Transverse colon (tissue), 4 donors: ENCODE measurements at regions not wholly inside any gene's neighbourhood (a gene's known extent, or its start where the extent isn't known, plus 50 kb on each side); places are given as distances from the start of the nearest gene placed in this dataset.

ENCODE experiments used
- DNase-seq: peaks from one replicate; pipeline ENCODE4 v3.0.0-alpha.2; 2019
- H3K27ac ChIP-seq, 4 donors: fragments of 200-600 bp; sonication (generic); 2 replicates each; pipeline ENCODE4 v1.5.1; 2016 to 2018; ENCODE audit warnings: inconsistent platforms in 4 of 4
- H3K27me3 ChIP-seq: fragments of 200-600 bp; sonication (generic); 2 replicates; pipeline ENCODE4 v1.5.1; 2017; ENCODE audit warnings: inconsistent platforms
- H3K36me3 ChIP-seq, 4 donors: fragments of 200-600 bp; sonication (generic); 2 replicates each; pipeline ENCODE4 v1.5.1; 2017 to 2019; ENCODE audit warnings: inconsistent platforms in 4 of 4
- H3K4me1 ChIP-seq, 4 donors: fragments of 200-600 bp; sonication (generic); 2 replicates each; pipeline ENCODE4 v1.5.1; 2017 to 2020; ENCODE audit warnings: inconsistent platforms in 4 of 4
- H3K4me3 ChIP-seq, 4 donors: fragments of 200-600 bp; sonication (generic); 1 replicate in 1 of 4; 2 replicates in 3 of 4; pipeline versions ENCODE4 v1.5.1 to v1.6.1; 2017 to 2019; ENCODE audit warnings: inconsistent platforms in 4 of 4
- H3K9me3 ChIP-seq, 2 donors: fragments of 200-600 bp; sonication (generic); 2 replicates each; pipeline ENCODE4 v1.5.1; 2017 to 2019; ENCODE audit warnings: inconsistent platforms in 2 of 2
- EP300 ChIP-seq: sonication (generic); formaldehyde crosslinking; IDR thresholded peaks from one replicate; pipeline ENCODE4 v1.6.1; 2017; ENCODE audit warnings: antibody characterized with exemption, low read depth
- POLR2A ChIP-seq: fragments of 450-650 bp; IDR thresholded peaks from one replicate; pipeline ENCODE4 v1.6.1; 2016; ENCODE audit warnings: antibody characterized with exemption, mild to moderate bottlenecking, moderate library complexity
- POLR2AphosphoS5 ChIP-seq, 3 donors: sonication (generic); formaldehyde crosslinking; IDR thresholded peaks; one replicate each; pipeline ENCODE4 v1.6.1; 2016; ENCODE audit warnings: antibody characterized with exemption in 3 of 3
- WGBS, 2 donors: methylation state at CpG; one replicate each; pipeline ENCODE4 v1.1.5; 2018; ENCODE audit warnings: low coverage in 1 of 2; 5-methylcytosine and 5-hydroxymethylcytosine counted together
- in situ Hi-C, 4 donors: fragments of 200-750 bp; cut with MboI; loops; one replicate each; pipeline versions ENCODE4 v1.15.0 to v1.15.1; 2017; ENCODE audit warnings: low sequenced_read_pairs in 3 of 4, low pct_ligation_motif_present in 1 of 4, low pct_unique_long_range_greater_than_20kb in 1 of 4
- intact Hi-C: fragments of 100-400 bp; cut with DNase I; formaldehyde crosslinking; loops from one replicate; pipeline ENCODE4 v1.15.1; 2023; ENCODE audit warnings: low total_unique reads
- TF ChIP-seq, protein P1 (sequence below), 5 experiments: fragments of 200-600 bp in 3 of 5; fragments of 450-650 bp in 2 of 5; sonication (generic) in 3 of 5; IDR thresholded peaks; 1 replicate in 2 of 5; 2 replicates in 3 of 5; pipeline ENCODE4 v1.5.1; 2016 to 2017; ENCODE audit warnings: antibody characterized with exemption in 5 of 5, inconsistent platforms in 3 of 5, mild to moderate bottlenecking in 2 of 5, moderate library complexity in 1 of 5

DNA sequence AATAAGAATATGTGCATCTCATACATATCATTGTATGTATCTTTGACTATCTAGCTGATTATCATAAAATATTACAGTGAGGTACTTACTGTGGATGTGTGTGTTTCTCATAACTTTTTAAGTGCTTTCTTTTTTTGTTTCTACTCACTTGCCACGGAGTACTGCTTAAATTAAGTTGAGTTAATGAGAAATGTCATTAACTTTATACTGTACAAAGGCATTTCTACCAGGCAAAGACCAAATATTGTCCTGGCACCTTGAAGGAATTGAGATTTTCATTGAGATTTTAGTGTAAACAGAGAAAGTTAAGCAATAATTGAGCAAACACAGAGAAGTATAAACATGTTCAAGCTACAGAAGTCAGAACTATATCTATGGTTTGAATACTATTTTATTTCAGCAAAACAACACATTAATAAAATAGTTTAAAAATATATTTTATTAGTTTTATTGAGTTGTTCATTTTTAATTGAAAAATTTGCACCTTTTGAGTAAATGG lies 1750.0 kb downstream of the PCDH7 start:
- no peaks in the 10 kb centered on the region for H3K27me3 ChIP-seq
- 23 to 33% methylated on average over 1 of the region's 1 CpG for WGBS, 2 donors
- in situ Hi-C loops (no loop called here), intact Hi-C loops (no loop called here)
- no peak overlapping the region for H3K27ac ChIP-seq
- TF ChIP-seq EP300 (no peak), POLR2A (no peak), POLR2AphosphoS5 (IDR thresholded peaks at IDR 0.05) (no peak)
- TF ChIP-seq, protein P1, sequence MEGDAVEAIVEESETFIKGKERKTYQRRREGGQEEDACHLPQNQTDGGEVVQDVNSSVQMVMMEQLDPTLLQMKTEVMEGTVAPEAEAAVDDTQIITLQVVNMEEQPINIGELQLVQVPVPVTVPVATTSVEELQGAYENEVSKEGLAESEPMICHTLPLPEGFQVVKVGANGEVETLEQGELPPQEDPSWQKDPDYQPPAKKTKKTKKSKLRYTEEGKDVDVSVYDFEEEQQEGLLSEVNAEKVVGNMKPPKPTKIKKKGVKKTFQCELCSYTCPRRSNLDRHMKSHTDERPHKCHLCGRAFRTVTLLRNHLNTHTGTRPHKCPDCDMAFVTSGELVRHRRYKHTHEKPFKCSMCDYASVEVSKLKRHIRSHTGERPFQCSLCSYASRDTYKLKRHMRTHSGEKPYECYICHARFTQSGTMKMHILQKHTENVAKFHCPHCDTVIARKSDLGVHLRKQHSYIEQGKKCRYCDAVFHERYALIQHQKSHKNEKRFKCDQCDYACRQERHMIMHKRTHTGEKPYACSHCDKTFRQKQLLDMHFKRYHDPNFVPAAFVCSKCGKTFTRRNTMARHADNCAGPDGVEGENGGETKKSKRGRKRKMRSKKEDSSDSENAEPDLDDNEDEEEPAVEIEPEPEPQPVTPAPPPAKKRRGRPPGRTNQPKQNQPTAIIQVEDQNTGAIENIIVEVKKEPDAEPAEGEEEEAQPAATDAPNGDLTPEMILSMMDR (IDR thresholded peaks at IDR 0.05) = no peak
- no peaks in the 10 kb centered on the region for H3K36me3 ChIP-seq
- H3K4me3 ChIP-seq = no peak overlapping the region
- no peaks in the 10 kb centered on the region for H3K4me1 ChIP-seq
- no peaks in the 10 kb centered on the region for H3K9me3 ChIP-seq
- no peak for DNase-seq

DNA sequence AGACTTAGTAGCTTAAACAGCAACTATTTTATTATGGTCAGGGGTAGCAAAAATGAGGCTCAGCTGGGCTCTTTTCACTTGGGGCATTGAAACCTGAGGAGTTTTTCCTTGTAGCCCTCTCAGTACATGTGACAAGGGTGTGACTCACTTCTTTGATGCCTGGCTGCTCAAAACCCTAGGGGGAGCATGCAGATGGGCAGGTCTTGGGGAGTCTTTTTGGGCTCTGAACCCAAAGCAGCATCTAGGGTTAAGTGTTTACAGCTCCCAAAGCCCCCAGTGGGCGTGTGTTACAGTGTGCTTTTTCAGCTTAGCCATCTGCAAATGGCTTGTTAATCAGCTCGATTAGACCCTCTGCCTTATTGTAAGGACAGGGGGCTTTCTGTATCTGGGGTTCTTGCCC lies 1752.7 kb downstream of the PCDH7 start:
- no peak for TF ChIP-seq EP300
- Histone ChIP-seq H3K9me3 (no peaks in the 10 kb centered on the region), H3K27ac (no peak overlapping the region), H3K27me3 (no peaks in the 10 kb centered on the region), H3K4me1 (no peaks in the 10 kb centered on the region), H3K4me3 (no peak overlapping the region), H3K36me3 (no peaks in the 10 kb centered on the region)
- DNase-seq = no peak
- intact Hi-C loops (no loop called here), in situ Hi-C loops (no loop called here)
- 78% methylated on average over 2 of the region's 2 CpGs; no CpG with 5 or more reads in 1 of the 2 donors for WGBS, 2 donors

DNA sequence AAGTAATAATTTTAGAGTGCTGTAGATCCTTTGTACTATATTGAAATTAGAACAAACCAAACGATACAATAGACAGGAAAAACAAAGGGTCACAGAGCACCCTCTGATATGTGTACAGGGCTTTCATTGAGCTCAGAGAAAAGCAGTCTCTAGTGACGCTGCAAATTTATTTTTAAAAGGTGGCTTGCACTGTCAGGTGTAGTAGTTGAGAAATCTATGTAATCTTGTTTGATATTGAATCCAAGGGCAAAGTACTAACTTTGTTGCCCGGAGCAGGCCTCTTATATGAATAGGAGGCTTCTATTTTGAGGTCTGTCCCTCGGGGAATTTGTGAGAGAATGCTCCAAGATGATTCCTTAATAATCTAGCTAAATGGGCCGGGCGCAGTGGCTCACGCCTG lies 1755.5 kb downstream of the PCDH7 start:
- Histone ChIP-seq H3K27ac (no peak overlapping the region), H3K36me3 (no peaks in the 10 kb centered on the region), H3K27me3 (no peaks in the 10 kb centered on the region), H3K4me1 (no peaks in the 10 kb centered on the region), H3K4me3 (no peak overlapping the region), H3K9me3 (no peaks in the 10 kb centered on the region)
- WGBS, 2 donors = 71 to 78% methylated on average over 5 to 7 of the region's 7 CpGs
- no peak for DNase-seq
- TF ChIP-seq, protein P1 (IDR thresholded peaks at IDR 0.05) = no peak
- TF ChIP-seq EP300 (no peak), POLR2AphosphoS5 (IDR thresholded peaks at IDR 0.05) (no peak), POLR2A (no peak)
- intact Hi-C loops = no loop called here
- in situ Hi-C loops = no loop called here

DNA sequence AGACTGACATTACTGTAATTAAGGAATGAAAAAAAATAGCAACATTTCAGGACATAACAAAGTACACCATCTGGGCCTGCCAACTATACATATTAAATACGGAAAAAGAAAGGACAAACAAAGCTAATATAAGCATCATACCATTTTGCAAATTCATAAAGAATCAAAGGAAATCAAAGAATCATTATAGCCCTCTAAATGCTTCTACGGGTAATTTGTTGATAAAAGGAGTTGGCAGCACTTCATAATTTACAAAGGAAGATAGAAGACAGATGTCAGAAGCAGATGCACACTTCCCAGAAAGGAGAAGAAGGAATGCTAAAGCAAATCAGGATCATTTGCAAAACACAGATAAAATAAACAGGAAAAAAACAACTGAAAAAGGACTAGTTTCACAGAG lies 1757.3 kb downstream of the PCDH7 start:
- intact Hi-C loops = no loop called here
- Histone ChIP-seq H3K4me3 (no peak overlapping the region), H3K9me3 (no peaks in the 10 kb centered on the region), H3K4me1 (no peaks in the 10 kb centered on the region), H3K27ac (no peak overlapping the region), H3K27me3 (no peaks in the 10 kb centered on the region), H3K36me3 (no peaks in the 10 kb centered on the region)
- DNase-seq = no peak
- TF ChIP-seq EP300 (no peak), POLR2AphosphoS5 (IDR thresholded peaks at IDR 0.05) (no peak), POLR2A (no peak)
- TF ChIP-seq, protein P1 (IDR thresholded peaks at IDR 0.05) = no peak
- 11 to 30% methylated on average over 2 of the region's 2 CpGs for WGBS, 2 donors
- in situ Hi-C loops = no loop called here

DNA sequence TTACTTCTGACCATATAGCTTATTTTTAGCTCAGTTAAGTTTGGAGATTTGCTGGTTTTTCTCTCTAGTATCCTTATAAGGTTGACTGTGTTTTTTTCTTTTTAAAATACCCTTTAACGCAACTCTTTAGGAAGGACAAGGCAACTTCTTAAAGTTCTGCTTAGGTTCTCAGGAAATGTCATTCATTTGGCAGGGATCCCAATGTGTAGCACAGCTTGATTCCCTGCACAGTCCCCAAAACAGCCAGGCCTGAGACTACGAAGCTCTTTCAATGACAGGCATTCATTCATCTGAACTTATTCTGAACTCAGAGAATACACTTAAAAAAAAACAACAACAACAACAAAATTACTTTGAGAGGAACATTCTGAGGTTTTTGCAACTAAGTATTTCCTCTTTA lies 1765.8 kb downstream of the PCDH7 start:
- Histone ChIP-seq H3K27ac (no peak overlapping the region), H3K27me3 (no peaks in the 10 kb centered on the region), H3K4me3 (no peak overlapping the region), H3K4me1 (no peaks in the 10 kb centered on the region), H3K9me3 (no peaks in the 10 kb centered on the region), H3K36me3 (no peaks in the 10 kb centered on the region)
- intact Hi-C loops (no loop called here), in situ Hi-C loops (no loop called here)
- DNase-seq = no peak
- 47 to 52% methylated on average over 2 of the region's 2 CpGs for WGBS, 2 donors
- TF ChIP-seq, protein P1 (IDR thresholded peaks at IDR 0.05) = no peak
- no peak for TF ChIP-seq EP300
- TF ChIP-seq POLR2AphosphoS5 (IDR thresholded peaks at IDR 0.05) = no peak
- no peak for TF ChIP-seq POLR2A
